ENCODE measurements at regions not wholly inside any gene's neighbourhood (a gene's known extent, or its start where the extent isn't known, plus 50 kb on each side); places are given as distances from the start of the nearest gene placed in this dataset.

- DNase-seq, result no peak
These were observed 81.1 kb downstream of the BOLA3 start for GRCh38 chr2:74066491-74067203.

- no peak for DNase-seq
These were observed 80.4 kb downstream of the BOLA3 start for GRCh38 chr2:74067221-74067747.

GRCh38 chr2:74070991-74071390, 76.7 kb downstream of the BOLA3 start:
- DNase-seq, result no peak

- DNase-seq, result no peak
These were observed 76.3 kb downstream of the BOLA3 start for GRCh38 chr2:74071426-74071825.

GRCh38 chr2:74072565-74072964, 75.1 kb downstream of the BOLA3 start:
- DNase-seq, result no peak

GRCh38 chr2:74074487-74074886, 73.2 kb downstream of the BOLA3 start:
- no peak for DNase-seq

GRCh38 chr2:74076074-74076470, 71.6 kb downstream of the BOLA3 start:
- DNase-seq, result no peak

GRCh38 chr2:74077636-74078035, 70.1 kb downstream of the BOLA3 start:
- no peak for DNase-seq

- DNase-seq, result no peak
These were observed 69.2 kb downstream of the BOLA3 start for GRCh38 chr2:74078466-74078865.

GRCh38 chr2:74079522-74080341, 68.0 kb downstream of the BOLA3 start:
- peak; percentile 6 for DNase-seq

- peak; percentile 4 for DNase-seq
These were observed 67.4 kb downstream of the BOLA3 start for GRCh38 chr2:74080346-74080745.

GRCh38 chr2:74081030-74081762, 66.5 kb downstream of the BOLA3 start:
- no peak for DNase-seq

- DNase-seq, result no peak
These were observed 66.0 kb downstream of the BOLA3 start for GRCh38 chr2:74081763-74082110.

GRCh38 chr2:74083750-74084149, 64.0 kb downstream of the BOLA3 start:
- no peak for DNase-seq

Measured in CD4-positive, alpha-beta T cell treated with Interleukin-21 for 1 hour (primary cell).